KMS-11 (cell line): ENCODE measurements at regions not wholly inside any gene's neighbourhood (a gene's known extent, or its start where the extent isn't known, plus 50 kb on each side); places are given as distances from the start of the nearest gene placed in this dataset.
"Not testable (repeated sequence)": the region's sequence is repeated elsewhere in the genome, so short reads cannot be mapped to it uniquely, and the experiment has no call there.

Source experiments
- H2AFZ ChIP-seq: fragments of 200-600 bp; sonication (generic); 2 replicates; pipeline ENCODE4 v1.6.1; 2016; ENCODE audit warnings: antibody characterized with exemption, mixed run types, low read depth
- H3K27ac ChIP-seq: fragments of 200-600 bp; sonication (generic); 2 replicates; pipeline ENCODE4 v1.6.1; 2016; ENCODE audit warnings: mild to moderate bottlenecking, mixed run types
- H3K27me3 ChIP-seq: fragments of 200-600 bp; sonication (generic); 2 replicates; pipeline ENCODE4 v1.6.1; 2017; ENCODE audit warnings: mild to moderate bottlenecking, low read depth, mixed run types, moderate library complexity; ENCODE audit not compliant: insufficient read depth
- H3K36me3 ChIP-seq: fragments of 200-600 bp; sonication (generic); 2 replicates; pipeline ENCODE4 v1.6.1; 2017; ENCODE audit warnings: mild to moderate bottlenecking, mixed run types; ENCODE audit not compliant: insufficient read depth
- H3K4me1 ChIP-seq: fragments of 200-600 bp; sonication (generic); 2 replicates; pipeline ENCODE4 v1.6.1; 2016; ENCODE audit warnings: mild to moderate bottlenecking, low read depth, mixed run types; ENCODE audit not compliant: poor library complexity, severe bottlenecking
- H3K4me2 ChIP-seq: fragments of 200-600 bp; sonication (generic); 2 replicates; pipeline ENCODE4 v1.7.0; 2016; ENCODE audit warnings: mild to moderate bottlenecking, mixed run types
- H3K4me3 ChIP-seq: fragments of 200-600 bp; sonication (generic); IDR thresholded peaks from 2 replicates; pipeline ENCODE4 v1.6.1; 2017; ENCODE audit warnings: low read depth, low read length, mixed read lengths; ENCODE audit not compliant: insufficient read depth
- H3K79me2 ChIP-seq: fragments of 200-600 bp; sonication (generic); 2 replicates; pipeline ENCODE4 v1.6.1; 2016; ENCODE audit warnings: low read depth, mixed run types; ENCODE audit not compliant: insufficient read depth
- H3K9ac ChIP-seq: fragments of 200-600 bp; sonication (generic); 2 replicates; pipeline ENCODE4 v1.6.1; 2016; ENCODE audit warnings: mild to moderate bottlenecking, mixed run types
- H4K20me1 ChIP-seq: fragments of 200-600 bp; sonication (generic); 2 replicates; pipeline ENCODE4 v1.6.1; 2016; ENCODE audit warnings: mild to moderate bottlenecking, mixed run types; ENCODE audit not compliant: insufficient read depth
- CTCF ChIP-seq: fragments of 200-600 bp; sonication (generic); conservative IDR thresholded peaks from 2 replicates; pipeline ENCODE4 v1.6.1; 2017; ENCODE audit warnings: low read depth, mild to moderate bottlenecking, antibody characterized with exemption, low read length, moderate library complexity, mixed read lengths

GRCh38 chr6:11418290-11418905 lies 119.2 kb upstream of the TMEM170B start:
- no peak overlapping the region for H3K27ac ChIP-seq
- H2AFZ ChIP-seq, result no peak overlapping the region
- no peak overlapping the region for H3K4me2 ChIP-seq
- no peaks in the 10 kb centered on the region for H3K27me3 ChIP-seq
- H3K36me3 ChIP-seq, result no peaks in the 10 kb centered on the region
- H3K79me2 ChIP-seq, result no peaks in the 10 kb centered on the region
- H3K4me1 ChIP-seq, result peaks cover 6% of the 10 kb centered on the region
- H3K4me3 ChIP-seq, result no peak overlapping the region
- no peaks in the 10 kb centered on the region for H4K20me1 ChIP-seq
- no peak overlapping the region for H3K9ac ChIP-seq
- no peak for TF ChIP-seq CTCF

- Histone ChIP-seq H3K79me2 (no peaks in the 10 kb centered on the region), H3K4me2 (no peak overlapping the region), H2AFZ (no peak overlapping the region), H3K9ac (no peak overlapping the region), H4K20me1 (no peaks in the 10 kb centered on the region), H3K27me3 (no peaks in the 10 kb centered on the region), H3K4me3 (no peak overlapping the region), H3K36me3 (no peaks in the 10 kb centered on the region), H3K4me1 (peaks cover 6% of the 10 kb centered on the region), H3K27ac (no peak overlapping the region)
- TF ChIP-seq CTCF, result no peak
These were observed 120.5 kb upstream of the TMEM170B start for GRCh38 chr6:11416936-11417576.

GRCh38 chr6:11416099-11416935 lies 121.2 kb upstream of the TMEM170B start:
- H3K79me2 ChIP-seq, H3K4me3 ChIP-seq, H4K20me1 ChIP-seq, H3K4me1 ChIP-seq, H2AFZ ChIP-seq, H3K4me2 ChIP-seq, H3K36me3 ChIP-seq, H3K9ac ChIP-seq, H3K27ac ChIP-seq, H3K27me3 ChIP-seq: not testable (repeated sequence)

DNA sequence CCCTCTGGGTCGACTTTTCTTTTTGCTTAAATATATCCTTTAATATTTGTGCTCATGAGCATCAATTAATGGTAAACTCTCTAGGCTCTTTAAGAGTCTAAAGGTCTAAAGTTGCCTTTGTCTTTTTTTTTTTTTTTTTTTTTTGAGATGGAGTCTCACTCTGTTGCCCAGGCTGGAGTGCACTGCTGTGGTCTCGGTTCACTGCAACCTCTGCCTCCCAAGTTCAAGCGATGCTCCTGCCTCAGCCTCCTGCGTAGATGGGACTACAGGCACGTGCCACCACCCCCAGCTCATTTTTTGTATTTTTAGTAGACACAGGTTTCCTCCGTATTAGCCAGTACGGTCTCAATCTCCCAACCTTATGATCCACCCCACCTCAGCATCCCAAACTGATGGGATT lies 122.0 kb upstream of the TMEM170B start:
- Histone ChIP-seq H3K27ac (no peak overlapping the region), H3K9ac (no peak overlapping the region), H3K4me3 (no peak overlapping the region), H3K27me3 (no peaks in the 10 kb centered on the region), H4K20me1 (no peaks in the 10 kb centered on the region), H3K36me3 (no peaks in the 10 kb centered on the region), H3K79me2 (no peaks in the 10 kb centered on the region), H3K4me2 (no peak overlapping the region), H2AFZ (no peak overlapping the region), H3K4me1 (peaks cover 6% of the 10 kb centered on the region)
- TF ChIP-seq CTCF, result no peak
